H1 (cell line): ENCODE measurements at regions not wholly inside any gene's neighbourhood (a gene's known extent, or its start where the extent isn't known, plus 50 kb on each side); places are given as distances from the start of the nearest gene placed in this dataset.
A peak's percentile ranks its signal among the peaks of the same experiment; 100 is the strongest.

Experiments
- CTCF ChIA-PET: fragments of 300-600 bp; sonication (Branson Sonifier 250); formaldehyde crosslinking; loops from one replicate; lab custom pipeline; 2021; ENCODE audit not compliant: partially characterized antibody; lab: Charles Lee
- POLR2A ChIA-PET: fragments of 300-600 bp; sonication (Branson Sonifier 250); formaldehyde crosslinking; loops from one replicate; lab custom pipeline; 2021; ENCODE audit warnings: inconsistent platforms; ENCODE audit not compliant: partially characterized antibody; lab: Charles Lee
- DNase-seq, 2 experiments: peaks; one replicate each; pipeline versions ENCODE4 v3.0.0 to v3.0.0-alpha.2; 2010 to 2022; ENCODE audit warnings: low spot score in 2 of 2, low read depth in 1 of 2, mixed read lengths in 1 of 2
- FAIRE-seq: peaks from 2 replicates; lab custom pipeline; 2011; peaks lifted over from hg19 to GRCh38; lab: Jason Lieb, UNC
- H2AFZ ChIP-seq: 2 replicates; pipeline ENCODE4 v1.8.1; 2012; ENCODE audit warnings: low read length, inconsistent platforms
- H2AK5ac ChIP-seq: 2 replicates; pipeline ENCODE4 v1.6.1; 2013; ENCODE audit warnings: low read depth, low read length
- H2BK120ac ChIP-seq: replicated peaks from 2 replicates; pipeline ENCODE3; 2013; ENCODE audit warnings: low read depth, low read length, inconsistent platforms
- H2BK12ac ChIP-seq: 2 replicates; pipeline ENCODE4 v1.6.1; 2013; ENCODE audit warnings: low read depth, low read length
- H2BK15ac ChIP-seq: 2 replicates; pipeline ENCODE4 v1.6.1; 2013; ENCODE audit warnings: low read length
- H2BK20ac ChIP-seq: 2 replicates; pipeline ENCODE4 v1.6.1; 2013; ENCODE audit warnings: low read length
- H2BK5ac ChIP-seq: 2 replicates; pipeline ENCODE4 v1.6.1; 2013; ENCODE audit warnings: low read depth, low read length
- H3K14ac ChIP-seq: 2 replicates; pipeline ENCODE4 v1.6.1; 2013; ENCODE audit warnings: inconsistent platforms; ENCODE audit not compliant: insufficient read length
- H3K18ac ChIP-seq: 2 replicates; pipeline ENCODE4 v1.6.1; 2013; ENCODE audit warnings: low read length; ENCODE audit errors: extremely low read depth
- H3K23ac ChIP-seq: 2 replicates; pipeline ENCODE4 v1.6.1; 2013; ENCODE audit warnings: inconsistent platforms; ENCODE audit not compliant: insufficient read length
- H3K23me2 ChIP-seq: 2 replicates; pipeline ENCODE4 v1.6.1; 2013; ENCODE audit warnings: low read depth, low read length
- H3K27ac ChIP-seq: 2 replicates; pipeline ENCODE4 v1.6.1; 2011; ENCODE audit warnings: low read depth, low read length, inconsistent platforms
- H3K27me3 ChIP-seq, 4 experiments: replicated peaks in 1 of 4; 1 replicate in 1 of 4; 2 replicates in 3 of 4; pipeline versions ENCODE4 v1.6.1 to v1.8.1; 2011 to 2013; ENCODE audit warnings: low read length in 3 of 4, mild to moderate bottlenecking in 3 of 4, inconsistent platforms in 2 of 4, mixed read lengths in 2 of 4, moderate library complexity in 1 of 4; ENCODE audit not compliant: control insufficient read depth in 3 of 4, insufficient read depth in 3 of 4; ENCODE audit errors: extremely low read depth in 1 of 4
- H3K36me3 ChIP-seq, 4 experiments: 2 replicates each; pipeline versions ENCODE4 v1.6.1 to v1.8.1; 2011 to 2013; ENCODE audit warnings: mild to moderate bottlenecking in 4 of 4, low read length in 3 of 4, moderate library complexity in 2 of 4, control low read depth in 1 of 4, inconsistent platforms in 1 of 4; ENCODE audit not compliant: insufficient read depth in 4 of 4, control insufficient read depth in 2 of 4
- H3K4ac ChIP-seq: replicated peaks from 2 replicates; pipeline ENCODE3; 2013; ENCODE audit warnings: low read length, low read depth, mixed read lengths, inconsistent platforms; ENCODE audit not compliant: insufficient read length
- H3K4me1 ChIP-seq, 4 experiments: replicated peaks in 1 of 4; 1 replicate in 1 of 4; 2 replicates in 3 of 4; pipeline versions ENCODE4 v1.6.1 to v1.8.1; 2011 to 2013; ENCODE audit warnings: low read length in 3 of 4, inconsistent platforms in 2 of 4, mixed read lengths in 1 of 4; ENCODE audit not compliant: insufficient read depth in 4 of 4, control insufficient read depth in 3 of 4
- H3K4me2 ChIP-seq, 2 experiments: 2 replicates each; pipeline versions ENCODE4 v1.6.1 to v1.8.1; 2011 to 2013; ENCODE audit warnings: low read depth in 2 of 2, low read length in 2 of 2, control low read depth in 1 of 2, inconsistent platforms in 1 of 2, mild to moderate bottlenecking in 1 of 2; ENCODE audit not compliant: insufficient read depth in 1 of 2
- H3K4me3 ChIP-seq, 4 experiments: fragments of 200-600, 300-600 bp in 1 of 4; sonication (generic), shearing (Covaris generic), sonication (Bioruptor Twin) in 1 of 4; 2 replicates each; pipeline versions ENCODE4 v1.5.1 to v1.8.1; 2011 to 2016; ENCODE audit warnings: low read length in 4 of 4, low read depth in 3 of 4, control low read depth in 2 of 4, inconsistent platforms in 2 of 4, mild to moderate bottlenecking in 2 of 4, mixed read lengths in 1 of 4, moderate library complexity in 1 of 4; ENCODE audit not compliant: insufficient read depth in 2 of 4; ENCODE audit errors: extremely low read depth in 1 of 4
- H3K56ac ChIP-seq: replicated peaks from 2 replicates; pipeline ENCODE3; 2013; ENCODE audit warnings: low read depth, mild to moderate bottlenecking, mixed read lengths, low read length, inconsistent platforms; ENCODE audit not compliant: insufficient read length
- H3K79me1 ChIP-seq: 2 replicates; pipeline ENCODE4 v1.6.1; 2013; ENCODE audit warnings: low read depth, low read length, control low read depth
- H3K79me2 ChIP-seq, 2 experiments: 2 replicates each; pipeline versions ENCODE4 v1.6.1 to v1.8.1; 2012 to 2013; ENCODE audit warnings: low read length in 2 of 2, mild to moderate bottlenecking in 2 of 2, inconsistent platforms in 1 of 2; ENCODE audit not compliant: insufficient read depth in 2 of 2, control insufficient read depth in 1 of 2
- H3K9ac ChIP-seq, 4 experiments: replicated peaks in 1 of 4; 1 replicate in 1 of 4; 2 replicates in 3 of 4; pipeline versions ENCODE4 v1.6.1 to v1.8.1; 2011 to 2013; ENCODE audit warnings: low read depth in 3 of 4, low read length in 3 of 4, control low read depth in 2 of 4, mild to moderate bottlenecking in 2 of 4, moderate library complexity in 2 of 4, inconsistent platforms in 1 of 4; ENCODE audit errors: extremely low read depth in 1 of 4
- H3K9me3 ChIP-seq, 2 experiments: 2 replicates each; pipeline versions ENCODE4 v1.6.1 to v1.8.1; 2012 to 2013; ENCODE audit warnings: mild to moderate bottlenecking in 2 of 2, moderate library complexity in 2 of 2, control low read depth in 1 of 2, inconsistent platforms in 1 of 2, low read depth in 1 of 2, low read length in 1 of 2, mixed read lengths in 1 of 2; ENCODE audit not compliant: insufficient read depth in 2 of 2
- H4K20me1 ChIP-seq, 2 experiments: replicated peaks in 1 of 2; 2 replicates each; pipeline versions ENCODE3 to v1.8.1; 2011 to 2013; ENCODE audit warnings: inconsistent platforms in 2 of 2, low read length in 2 of 2, mild to moderate bottlenecking in 1 of 2; ENCODE audit not compliant: insufficient read depth in 2 of 2, control insufficient read depth in 1 of 2
- H4K5ac ChIP-seq: 2 replicates; pipeline ENCODE4 v1.6.1; 2013; ENCODE audit warnings: low read length, low read depth, mixed read lengths, inconsistent platforms; ENCODE audit not compliant: insufficient read length
- H4K8ac ChIP-seq: 2 replicates; pipeline ENCODE4 v1.8.0; 2013; ENCODE audit warnings: mild to moderate bottlenecking, moderate library complexity, low read length, inconsistent platforms; ENCODE audit not compliant: insufficient read depth; ENCODE audit errors: extremely low read depth
- H4K91ac ChIP-seq: replicated peaks from 2 replicates; pipeline ENCODE3; 2013; ENCODE audit warnings: low read length, mixed read lengths, inconsistent platforms; ENCODE audit not compliant: insufficient read length
- BCL11A ChIP-seq, 2 experiments: IDR thresholded peaks; one replicate each; pipeline ENCODE4 v1.6.1; 2011; ENCODE audit warnings: low read depth in 2 of 2, low read length in 2 of 2, mild to moderate bottlenecking in 2 of 2
- EP300 ChIP-seq, 2 experiments: IDR thresholded peaks; 1 replicate in 1 of 2; 2 replicates in 1 of 2; pipeline ENCODE4 v1.6.1; 2011 to 2012; ENCODE audit warnings: low read depth in 2 of 2, low read length in 2 of 2, mild to moderate bottlenecking in 2 of 2, borderline replicate concordance in 1 of 2, inconsistent platforms in 1 of 2, moderate library complexity in 1 of 2
- KDM4A ChIP-seq: IDR thresholded peaks from one replicate; pipeline ENCODE4 v1.7.1; 2012; ENCODE audit warnings: low read depth, mild to moderate bottlenecking, moderate library complexity, low read length, inconsistent platforms; ENCODE audit not compliant: severe bottlenecking
- ZNF274 ChIP-seq: IDR thresholded peaks from 2 replicates; pipeline ENCODE4 v1.7.0; 2012; ENCODE audit warnings: low read length, borderline replicate concordance; ENCODE audit errors: extremely low read depth
- WGBS, 2 experiments: shearing (Covaris generic) in 1 of 2; methylation state at CpG; one replicate each; pipeline versions ENCODE4 v1.1.6 to v1.1.7; 2013 to 2015; ENCODE audit warnings: low lambda C conversion rate in 2 of 2, mixed read lengths in 2 of 2, inconsistent platforms in 1 of 2, low coverage in 1 of 2, missing lambda C conversion rate in 1 of 2; ENCODE audit not compliant: insufficient replicate concordance in 2 of 2, insufficient coverage in 1 of 2, insufficient read length in 1 of 2; ENCODE audit errors: extremely low coverage in 1 of 2, missing lambda C conversion rate in 1 of 2; 5-methylcytosine and 5-hydroxymethylcytosine counted together

GRCh38 chr12:58695263-58695662 is 225.0 kb downstream of the LRIG3 start:
- no peak overlapping the region for H4K8ac ChIP-seq
- H3K18ac ChIP-seq, result no peak overlapping the region
- no peak overlapping the region for H2BK15ac ChIP-seq
- H2BK20ac ChIP-seq, result no peak overlapping the region
- H3K79me1 ChIP-seq, result no peaks in the 10 kb centered on the region
- H2AK5ac ChIP-seq, result no peak overlapping the region
- FAIRE-seq (no peak), DNase-seq (no peak)
- no peak overlapping the region for H4K91ac ChIP-seq
- H3K27me3 ChIP-seq, result no peaks in the 10 kb centered on the region
- no peak overlapping the region for H3K56ac ChIP-seq
- no peak overlapping the region for H3K4ac ChIP-seq
- POLR2A ChIA-PET, result no interaction called here
- CTCF ChIA-PET, result no interaction called here
- H2BK12ac ChIP-seq, result no peak overlapping the region
- no peaks in the 10 kb centered on the region for H3K4me1 ChIP-seq
- no peak overlapping the region for H3K4me2 ChIP-seq
- H3K23me2 ChIP-seq, result no peaks in the 10 kb centered on the region
- H2AFZ ChIP-seq, result no peak overlapping the region
- no peak overlapping the region for H4K5ac ChIP-seq
- H3K4me3 ChIP-seq, result no peak overlapping the region
- TF ChIP-seq EP300 (IDR thresholded peaks at IDR 0.05; ENCODE audit: borderline replicate concordance in 1 of 2, low read depth in 2 of 2, low read length in 2 of 2) (peak in 1 of 2 experiments; percentile 80; a peak in 1 of 3 replicates), BCL11A (IDR thresholded peaks at IDR 0.05; ENCODE audit: low read depth in 2 of 2, low read length in 2 of 2) (no peak), ZNF274 (no peak), KDM4A (no peak)
- H3K23ac ChIP-seq, result no peak overlapping the region
- no peak overlapping the region for H2BK5ac ChIP-seq
- 97% methylated on average over 11 of the region's 11 CpGs; no CpG with 5 or more reads in 1 of the 2 experiments for WGBS, 2 experiments
- H3K79me2 ChIP-seq, result no peaks in the 10 kb centered on the region
- H3K27ac ChIP-seq, result no peak overlapping the region
- H4K20me1 ChIP-seq, result no peaks in the 10 kb centered on the region
- H2BK120ac ChIP-seq, result no peak overlapping the region
- no peak overlapping the region for H3K9ac ChIP-seq
- H3K9me3 ChIP-seq, result 0 out of 4 replicates have a peak, but pooled peaks cover 0 to 5% of the 10 kb centered on the region in 2 experiments
- H3K36me3 ChIP-seq, result no peaks in the 10 kb centered on the region
- no peak overlapping the region for H3K14ac ChIP-seq
